Nephron (organoid): ENCODE measurements at regions not wholly inside any gene's neighbourhood (a gene's known extent, or its start where the extent isn't known, plus 50 kb on each side); places are given as distances from the start of the nearest gene placed in this dataset.
"Not testable (repeated sequence)": the region's sequence is repeated elsewhere in the genome, so short reads cannot be mapped to it uniquely, and the experiment has no call there.

ENCODE experiments used
- H3K27ac Mint-ChIP-seq, 3 experiments: 2 replicates each; pipeline ENCODE4 v1.8.0; 2020; ENCODE audit warnings: mixed read lengths in 3 of 3, mild to moderate bottlenecking in 2 of 3, moderate library complexity in 1 of 3
- H3K27me3 Mint-ChIP-seq: 2 replicates; pipeline ENCODE4 v1.8.0; 2021; ENCODE audit warnings: low read depth, mild to moderate bottlenecking, moderate library complexity, mixed read lengths
- H3K36me3 Mint-ChIP-seq: 2 replicates; pipeline ENCODE4 v1.8.0; 2020; ENCODE audit warnings: low read depth, mixed read lengths
- H3K4me1 Mint-ChIP-seq: 2 replicates; pipeline ENCODE4 v1.8.0; 2020; ENCODE audit warnings: mixed read lengths
- H3K4me3 Mint-ChIP-seq, 3 experiments: 2 replicates each; pipeline ENCODE4 v1.8.0; 2020; ENCODE audit warnings: mild to moderate bottlenecking in 3 of 3, mixed read lengths in 3 of 3, moderate library complexity in 2 of 3
- H3K9me3 Mint-ChIP-seq: 2 replicates; pipeline ENCODE4 v1.8.0; 2020; ENCODE audit warnings: mixed read lengths
- TF ChIP-seq, protein P1 (sequence below), 3 experiments: fragments of 200-600 bp; sonication (generic); IDR thresholded peaks; one replicate each; pipeline ENCODE4 v1.5.0; 2021; ENCODE audit warnings: antibody characterized with exemption in 3 of 3; ENCODE audit not compliant: unreplicated experiment in 3 of 3

DNA sequence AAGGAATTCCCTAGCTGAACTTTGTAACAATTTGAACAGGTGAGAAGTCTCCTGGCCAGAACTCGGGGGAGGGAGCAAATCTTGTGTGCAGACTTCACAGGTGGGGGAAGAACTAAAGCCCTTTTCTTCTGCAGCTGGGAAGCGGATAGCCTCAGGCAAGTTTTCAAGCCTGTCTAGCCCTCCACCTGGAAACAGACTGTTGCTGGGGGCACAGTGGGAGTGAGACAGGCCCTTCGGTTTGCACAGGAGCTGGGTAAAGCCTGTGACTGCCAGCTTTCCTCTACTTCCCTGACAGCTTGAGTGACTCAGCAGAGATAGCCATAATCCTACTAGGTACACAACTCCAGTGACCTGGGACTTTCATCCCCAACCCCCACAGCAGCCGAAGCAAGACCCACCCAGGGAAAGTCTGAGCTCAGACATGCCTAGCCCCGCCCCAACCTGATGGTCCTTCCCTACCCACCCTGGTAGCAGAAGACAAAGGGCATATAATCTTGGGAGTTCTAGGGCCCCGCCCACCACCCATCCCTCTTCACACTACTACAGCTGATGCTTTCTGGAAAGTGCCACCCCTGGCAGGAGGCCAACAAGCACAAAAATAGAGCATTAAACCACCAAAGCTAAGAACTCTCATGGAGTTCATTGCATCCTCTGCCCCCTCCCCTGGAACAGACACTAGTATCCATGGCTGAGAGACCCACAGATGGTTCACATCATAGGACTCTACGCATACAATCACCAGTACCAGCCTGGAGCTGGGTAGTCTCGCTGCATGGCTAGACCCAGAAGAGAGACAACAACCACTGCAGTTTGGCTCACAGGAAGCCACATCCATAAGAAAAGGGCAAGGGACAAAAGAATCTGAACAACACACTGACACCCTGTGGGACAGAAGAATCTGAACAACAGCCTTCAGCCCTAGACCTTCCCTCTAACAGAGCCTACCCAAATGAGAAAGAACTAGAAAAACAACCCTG, 479.0 kb downstream of the RAP2B start:
- TF ChIP-seq, protein P1, sequence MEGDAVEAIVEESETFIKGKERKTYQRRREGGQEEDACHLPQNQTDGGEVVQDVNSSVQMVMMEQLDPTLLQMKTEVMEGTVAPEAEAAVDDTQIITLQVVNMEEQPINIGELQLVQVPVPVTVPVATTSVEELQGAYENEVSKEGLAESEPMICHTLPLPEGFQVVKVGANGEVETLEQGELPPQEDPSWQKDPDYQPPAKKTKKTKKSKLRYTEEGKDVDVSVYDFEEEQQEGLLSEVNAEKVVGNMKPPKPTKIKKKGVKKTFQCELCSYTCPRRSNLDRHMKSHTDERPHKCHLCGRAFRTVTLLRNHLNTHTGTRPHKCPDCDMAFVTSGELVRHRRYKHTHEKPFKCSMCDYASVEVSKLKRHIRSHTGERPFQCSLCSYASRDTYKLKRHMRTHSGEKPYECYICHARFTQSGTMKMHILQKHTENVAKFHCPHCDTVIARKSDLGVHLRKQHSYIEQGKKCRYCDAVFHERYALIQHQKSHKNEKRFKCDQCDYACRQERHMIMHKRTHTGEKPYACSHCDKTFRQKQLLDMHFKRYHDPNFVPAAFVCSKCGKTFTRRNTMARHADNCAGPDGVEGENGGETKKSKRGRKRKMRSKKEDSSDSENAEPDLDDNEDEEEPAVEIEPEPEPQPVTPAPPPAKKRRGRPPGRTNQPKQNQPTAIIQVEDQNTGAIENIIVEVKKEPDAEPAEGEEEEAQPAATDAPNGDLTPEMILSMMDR (IDR thresholded peaks at IDR 0.05; ENCODE audit: unreplicated experiment in 3 of 3) = no peak
- Mint-ChIP-seq H3K9me3 (peaks cover 9% of the 10 kb centered on the region), H3K4me1 (peaks cover 8% of the 10 kb centered on the region), H3K27me3 (peaks cover 8% of the 10 kb centered on the region), H3K27ac (peak overlapping the region in 1 of 3 experiments; percentile 79), H3K4me3 (no peak overlapping the region), H3K36me3 (no peaks in the 10 kb centered on the region)

DNA sequence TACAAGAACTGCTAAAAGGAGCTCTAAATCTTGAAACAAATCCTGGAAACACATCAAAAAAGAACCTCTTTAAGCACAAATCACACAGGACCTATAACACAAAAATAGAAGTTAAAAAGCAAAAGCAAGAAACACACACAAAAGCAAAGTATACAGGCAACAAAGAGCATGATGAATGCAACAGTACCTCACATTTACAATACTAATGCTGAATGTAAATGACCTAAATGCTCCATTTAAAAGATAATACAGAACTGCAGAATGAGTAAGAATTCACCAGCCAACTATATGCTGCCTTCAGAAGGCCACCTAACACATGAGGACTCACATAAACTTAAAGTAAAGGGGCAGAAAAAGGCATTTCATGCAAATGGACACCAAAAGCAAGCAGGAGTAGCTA, 478.6 kb upstream of the ARHGEF26 start:
- not testable (repeated sequence) for H3K27ac Mint-ChIP-seq, H3K36me3 Mint-ChIP-seq, H3K4me1 Mint-ChIP-seq, H3K4me3 Mint-ChIP-seq, H3K27me3 Mint-ChIP-seq
- peaks cover 13% of the 10 kb centered on the region for H3K9me3 Mint-ChIP-seq

DNA sequence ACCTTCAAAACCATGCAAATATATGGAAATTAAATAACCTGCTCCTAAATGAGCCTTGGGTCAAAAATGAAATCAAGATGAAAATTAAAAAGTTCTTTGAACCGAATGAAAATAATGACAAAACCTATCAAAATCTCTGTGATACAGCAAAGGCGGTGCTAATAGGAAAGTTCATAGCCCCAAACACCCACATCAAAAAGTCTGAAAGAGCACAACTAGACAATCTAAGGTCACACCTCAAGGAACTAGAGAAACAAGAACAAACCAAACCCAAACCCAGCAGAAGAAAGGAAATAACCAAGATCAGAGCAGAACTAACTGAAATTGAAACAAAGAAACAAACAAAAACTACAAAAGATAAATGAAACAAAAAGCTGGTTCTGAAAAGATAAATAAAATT, 477.7 kb upstream of the ARHGEF26 start:
- not testable (repeated sequence) for H3K36me3 Mint-ChIP-seq, H3K4me3 Mint-ChIP-seq, H3K27me3 Mint-ChIP-seq, H3K4me1 Mint-ChIP-seq, H3K27ac Mint-ChIP-seq
- peaks cover 13% of the 10 kb centered on the region for H3K9me3 Mint-ChIP-seq

DNA sequence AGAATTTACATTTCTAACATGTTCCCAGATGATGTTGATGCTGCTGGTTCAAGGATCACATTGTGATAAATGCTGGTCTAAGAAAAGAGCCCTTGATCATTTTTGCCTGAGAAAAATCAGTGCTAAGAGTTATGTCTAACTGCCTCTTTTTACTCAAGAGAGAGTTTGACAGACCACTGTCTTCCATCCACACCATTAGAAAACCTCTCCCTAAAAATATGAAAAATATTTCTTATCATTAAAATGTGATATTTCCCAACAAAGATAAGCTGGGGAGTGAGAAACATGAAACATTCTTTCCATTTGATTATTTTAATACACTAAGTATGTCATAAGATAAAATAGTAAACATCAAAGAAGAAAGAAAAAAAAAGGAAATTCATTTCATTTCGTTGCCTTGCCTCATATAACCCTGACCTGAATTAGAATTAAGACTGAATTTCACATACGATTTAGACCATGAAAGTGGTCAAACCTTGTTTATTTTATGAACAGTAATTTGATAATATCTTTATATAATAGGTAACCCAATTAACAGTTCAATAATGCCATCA, 471.8 kb upstream of the ARHGEF26 start:
- TF ChIP-seq, protein P1 (IDR thresholded peaks at IDR 0.05; ENCODE audit: unreplicated experiment in 3 of 3) = no peak
- Mint-ChIP-seq H3K4me3 (no peak overlapping the region), H3K27me3 (no peaks in the 10 kb centered on the region), H3K36me3 (no peaks in the 10 kb centered on the region), H3K9me3 (peaks cover 9% of the 10 kb centered on the region), H3K4me1 (no peaks in the 10 kb centered on the region), H3K27ac (no peak overlapping the region)

DNA sequence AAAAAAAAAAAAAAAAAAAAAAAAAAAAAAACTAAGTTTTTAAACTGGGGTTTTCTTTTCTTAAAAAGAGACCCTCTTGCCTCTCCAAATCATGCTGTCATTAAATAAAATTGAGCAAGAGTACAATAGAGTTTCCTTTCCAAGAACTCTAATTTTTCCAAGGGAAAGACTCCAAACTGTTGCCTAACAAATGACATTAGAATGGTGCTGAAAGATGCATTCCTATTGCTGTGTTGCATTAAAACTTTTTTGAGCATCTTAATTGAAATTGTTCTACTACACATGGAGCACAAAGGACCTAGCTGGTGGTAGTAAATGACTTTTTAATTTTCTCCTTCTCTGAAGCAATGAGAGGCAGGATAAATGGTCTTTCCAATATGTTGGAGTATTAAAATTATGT, 469.1 kb upstream of the ARHGEF26 start:
- no peaks in the 10 kb centered on the region for H3K36me3 Mint-ChIP-seq
- TF ChIP-seq, protein P1 (IDR thresholded peaks at IDR 0.05; ENCODE audit: unreplicated experiment in 3 of 3) = no peak
- H3K27me3 Mint-ChIP-seq = no peaks in the 10 kb centered on the region
- no peak overlapping the region for H3K4me3 Mint-ChIP-seq
- H3K4me1 Mint-ChIP-seq = no peaks in the 10 kb centered on the region
- no peak overlapping the region for H3K27ac Mint-ChIP-seq
- H3K9me3 Mint-ChIP-seq = peaks cover 8% of the 10 kb centered on the region

DNA sequence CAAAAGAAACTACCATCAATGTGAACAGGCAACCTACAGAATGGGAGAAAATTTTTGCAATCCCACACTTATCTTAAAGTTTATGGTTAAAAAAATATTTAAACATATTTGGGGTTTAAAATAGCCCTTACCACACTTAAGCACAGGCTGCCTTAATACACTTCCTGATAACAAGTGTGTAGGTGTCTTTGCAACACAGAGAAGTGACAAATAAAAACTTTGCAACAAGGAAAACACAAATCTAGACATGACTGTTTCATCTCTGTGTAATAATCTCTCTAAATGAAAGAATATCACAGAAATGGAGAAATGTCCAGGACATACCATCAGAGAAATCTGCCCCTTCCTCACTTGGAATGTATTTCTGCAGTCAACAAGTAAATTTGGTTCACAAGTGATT, 464.1 kb upstream of the ARHGEF26 start:
- H3K9me3 Mint-ChIP-seq = peaks cover 6% of the 10 kb centered on the region
- H3K27me3 Mint-ChIP-seq = no peaks in the 10 kb centered on the region
- no peaks in the 10 kb centered on the region for H3K4me1 Mint-ChIP-seq
- no peaks in the 10 kb centered on the region for H3K36me3 Mint-ChIP-seq
- H3K4me3 Mint-ChIP-seq = no peak overlapping the region
- no peak overlapping the region for H3K27ac Mint-ChIP-seq
- TF ChIP-seq, protein P1 (IDR thresholded peaks at IDR 0.05; ENCODE audit: unreplicated experiment in 3 of 3) = no peak

DNA sequence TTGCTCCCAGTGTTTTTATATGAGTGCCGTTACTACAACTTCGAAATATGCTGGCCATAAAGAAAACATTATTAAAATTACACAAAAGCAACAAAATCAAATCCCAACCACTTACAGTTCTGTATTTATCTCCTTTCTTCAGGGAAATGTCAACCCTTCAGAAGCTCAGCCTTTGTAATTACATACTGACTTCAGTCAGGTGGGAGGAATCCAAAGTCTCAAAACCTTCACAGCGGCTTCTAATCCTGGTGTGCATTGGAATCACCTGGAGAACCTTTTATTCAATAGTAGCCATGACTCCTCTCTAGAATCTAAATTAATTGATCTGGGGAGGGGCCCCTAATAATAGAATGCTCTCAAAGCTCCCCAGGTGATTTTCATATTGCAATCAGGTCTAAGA, 463.7 kb upstream of the ARHGEF26 start:
- Mint-ChIP-seq H3K9me3 (peaks cover 6% of the 10 kb centered on the region), H3K27ac (no peak overlapping the region), H3K4me1 (no peaks in the 10 kb centered on the region), H3K27me3 (no peaks in the 10 kb centered on the region), H3K4me3 (no peak overlapping the region), H3K36me3 (no peaks in the 10 kb centered on the region)
- TF ChIP-seq, protein P1 (IDR thresholded peaks at IDR 0.05; ENCODE audit: unreplicated experiment in 3 of 3) = no peak
